ENCODE measurements at regions not wholly inside any gene's neighbourhood (a gene's known extent, or its start where the extent isn't known, plus 50 kb on each side); places are given as distances from the start of the nearest gene placed in this dataset.

- H3K9me3 ChIP-seq = no peaks in the 10 kb centered on the region
- no peak for DNase-seq
- H3K27ac ChIP-seq = no peak overlapping the region
- no peak overlapping the region for H3K4me3 ChIP-seq
- no peaks in the 10 kb centered on the region for H3K36me3 ChIP-seq
- H3K27me3 ChIP-seq = no peaks in the 10 kb centered on the region
- TF ChIP-seq POLR2A (IDR thresholded peaks at IDR 0.05) = no peak
- TF ChIP-seq CTCF (IDR thresholded peaks at IDR 0.05) = no peak
- H3K4me1 ChIP-seq = no peaks in the 10 kb centered on the region
These were observed 215.4 kb upstream of the ADGRL2 start for GRCh38 chr1:81585371-81585770.

- no peak for TF ChIP-seq CTCF (IDR thresholded peaks at IDR 0.05)
- TF ChIP-seq POLR2A (IDR thresholded peaks at IDR 0.05) = no peak
- H3K4me1 ChIP-seq = no peaks in the 10 kb centered on the region
- DNase-seq = no peak
- H3K27ac ChIP-seq = no peak overlapping the region
- no peak overlapping the region for H3K4me3 ChIP-seq
- H3K27me3 ChIP-seq = no peaks in the 10 kb centered on the region
- H3K36me3 ChIP-seq = no peaks in the 10 kb centered on the region
- H3K9me3 ChIP-seq = no peaks in the 10 kb centered on the region
These were observed 216.3 kb upstream of the ADGRL2 start for GRCh38 chr1:81584398-81584797.

DNA sequence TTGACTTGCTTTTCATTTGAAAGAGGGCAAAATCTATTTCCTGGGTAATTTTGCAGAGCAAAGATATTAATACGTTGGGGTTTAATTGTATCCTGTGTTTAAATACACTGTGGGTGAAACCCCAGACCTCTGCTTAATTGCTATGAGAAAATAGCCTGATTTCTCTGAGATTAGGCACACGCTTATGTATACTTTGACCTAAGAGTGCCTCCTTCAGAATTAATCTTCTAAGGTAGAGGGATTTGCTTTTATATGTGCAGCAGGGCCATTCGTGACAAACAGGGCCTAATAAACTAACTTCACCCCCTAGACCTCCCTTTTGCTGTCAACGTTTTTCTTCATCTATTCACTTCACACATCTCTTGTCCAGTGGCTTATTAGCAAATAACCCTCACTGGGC, 216.9 kb upstream of the ADGRL2 start:
- no peaks in the 10 kb centered on the region for H3K27me3 ChIP-seq
- H3K36me3 ChIP-seq = no peaks in the 10 kb centered on the region
- no peak overlapping the region for H3K4me3 ChIP-seq
- no peaks in the 10 kb centered on the region for H3K9me3 ChIP-seq
- no peak for TF ChIP-seq POLR2A (IDR thresholded peaks at IDR 0.05)
- TF ChIP-seq CTCF (IDR thresholded peaks at IDR 0.05) = no peak
- peak overlapping the region in 2 of 4 donors; percentile 5 to 15 for H3K27ac ChIP-seq
- H3K4me1 ChIP-seq = no peaks in the 10 kb centered on the region
- DNase-seq = no peak

- H3K4me1 ChIP-seq = no peaks in the 10 kb centered on the region
- no peak for TF ChIP-seq CTCF (IDR thresholded peaks at IDR 0.05)
- TF ChIP-seq POLR2A (IDR thresholded peaks at IDR 0.05) = no peak
- no peaks in the 10 kb centered on the region for H3K9me3 ChIP-seq
- no peaks in the 10 kb centered on the region for H3K36me3 ChIP-seq
- DNase-seq = no peak
- H3K27me3 ChIP-seq = no peaks in the 10 kb centered on the region
- no peak overlapping the region for H3K4me3 ChIP-seq
- H3K27ac ChIP-seq = no peak overlapping the region
These were observed 218.2 kb upstream of the ADGRL2 start for GRCh38 chr1:81582467-81582986.

GRCh38 chr1:81578867-81579266, 221.9 kb upstream of the ADGRL2 start:
- H3K9me3 ChIP-seq = no peaks in the 10 kb centered on the region
- no peak overlapping the region for H3K27ac ChIP-seq
- no peaks in the 10 kb centered on the region for H3K27me3 ChIP-seq
- no peak overlapping the region for H3K4me3 ChIP-seq
- no peaks in the 10 kb centered on the region for H3K4me1 ChIP-seq
- DNase-seq = no peak
- H3K36me3 ChIP-seq = no peaks in the 10 kb centered on the region
- TF ChIP-seq CTCF (IDR thresholded peaks at IDR 0.05) (no peak), POLR2A (IDR thresholded peaks at IDR 0.05) (no peak)
